Chondrocyte (in vitro differentiated cells): ENCODE measurements at regions not wholly inside any gene's neighbourhood (a gene's known extent, or its start where the extent isn't known, plus 50 kb on each side); places are given as distances from the start of the nearest gene placed in this dataset.

Experiments used
- DNase-seq: peaks from one replicate; pipeline ENCODE4 v3.0.0; 2021; ENCODE audit warnings: mixed read lengths, low spot score
- H3K27ac Mint-ChIP-seq: one replicate; pipeline ENCODE4 v1.8.0; 2021; ENCODE audit warnings: mild to moderate bottlenecking, moderate library complexity, mixed read lengths; ENCODE audit not compliant: unreplicated experiment
- H3K27me3 Mint-ChIP-seq: 2 replicates; pipeline ENCODE4 v1.8.0; 2021; ENCODE audit warnings: low read depth, mixed read lengths
- H3K36me3 Mint-ChIP-seq: 2 replicates; pipeline ENCODE4 v1.8.0; 2021; ENCODE audit warnings: low read depth, mixed read lengths
- H3K4me1 Mint-ChIP-seq: 2 replicates; pipeline ENCODE4 v1.8.0; 2021; ENCODE audit warnings: low read depth, mild to moderate bottlenecking, mixed read lengths
- H3K4me3 Mint-ChIP-seq: one replicate; pipeline ENCODE4 v1.8.0; 2021; ENCODE audit warnings: mild to moderate bottlenecking, moderate library complexity, mixed read lengths; ENCODE audit not compliant: unreplicated experiment
- H3K9me3 Mint-ChIP-seq: 2 replicates; pipeline ENCODE4 v1.8.0; 2021; ENCODE audit warnings: low read depth, mixed read lengths
- TF ChIP-seq, protein P1 (sequence below): fragments of 200-600 bp; sonication (generic); IDR thresholded peaks from 2 replicates; pipeline ENCODE4 v1.5.0; 2021; ENCODE audit warnings: antibody characterized with exemption, mild to moderate bottlenecking, moderate library complexity

DNA sequence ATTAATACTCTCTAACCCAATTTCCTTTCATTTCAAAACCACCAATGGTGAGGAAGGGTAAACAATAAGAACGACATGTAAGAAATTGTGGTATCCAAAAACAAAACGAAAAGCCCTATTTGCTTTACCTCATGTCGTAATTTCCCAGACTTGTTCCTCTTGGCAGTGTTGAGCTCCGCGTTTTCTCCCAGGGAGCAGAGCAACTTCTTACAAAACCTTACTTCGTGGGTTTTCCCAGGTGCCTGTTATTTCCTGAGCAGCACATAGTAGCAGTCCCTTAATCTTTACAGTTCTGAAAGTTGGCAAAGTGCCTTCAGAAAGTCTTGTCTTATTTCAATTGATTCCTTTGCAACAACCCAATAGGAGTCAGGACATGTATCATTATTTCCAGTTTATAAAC is 207.9 kb upstream of the MARCKS start:
- TF ChIP-seq, protein P1, sequence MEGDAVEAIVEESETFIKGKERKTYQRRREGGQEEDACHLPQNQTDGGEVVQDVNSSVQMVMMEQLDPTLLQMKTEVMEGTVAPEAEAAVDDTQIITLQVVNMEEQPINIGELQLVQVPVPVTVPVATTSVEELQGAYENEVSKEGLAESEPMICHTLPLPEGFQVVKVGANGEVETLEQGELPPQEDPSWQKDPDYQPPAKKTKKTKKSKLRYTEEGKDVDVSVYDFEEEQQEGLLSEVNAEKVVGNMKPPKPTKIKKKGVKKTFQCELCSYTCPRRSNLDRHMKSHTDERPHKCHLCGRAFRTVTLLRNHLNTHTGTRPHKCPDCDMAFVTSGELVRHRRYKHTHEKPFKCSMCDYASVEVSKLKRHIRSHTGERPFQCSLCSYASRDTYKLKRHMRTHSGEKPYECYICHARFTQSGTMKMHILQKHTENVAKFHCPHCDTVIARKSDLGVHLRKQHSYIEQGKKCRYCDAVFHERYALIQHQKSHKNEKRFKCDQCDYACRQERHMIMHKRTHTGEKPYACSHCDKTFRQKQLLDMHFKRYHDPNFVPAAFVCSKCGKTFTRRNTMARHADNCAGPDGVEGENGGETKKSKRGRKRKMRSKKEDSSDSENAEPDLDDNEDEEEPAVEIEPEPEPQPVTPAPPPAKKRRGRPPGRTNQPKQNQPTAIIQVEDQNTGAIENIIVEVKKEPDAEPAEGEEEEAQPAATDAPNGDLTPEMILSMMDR, result no peak
- Mint-ChIP-seq H3K27me3 (no peaks in the 10 kb centered on the region), H3K36me3 (no peaks in the 10 kb centered on the region), H3K9me3 (no peaks in the 10 kb centered on the region), H3K27ac (peak overlapping the region; percentile 78), H3K4me3 (peak overlapping the region; percentile 28), H3K4me1 (peaks cover 68% of the 10 kb centered on the region)
- no peak for DNase-seq

DNA sequence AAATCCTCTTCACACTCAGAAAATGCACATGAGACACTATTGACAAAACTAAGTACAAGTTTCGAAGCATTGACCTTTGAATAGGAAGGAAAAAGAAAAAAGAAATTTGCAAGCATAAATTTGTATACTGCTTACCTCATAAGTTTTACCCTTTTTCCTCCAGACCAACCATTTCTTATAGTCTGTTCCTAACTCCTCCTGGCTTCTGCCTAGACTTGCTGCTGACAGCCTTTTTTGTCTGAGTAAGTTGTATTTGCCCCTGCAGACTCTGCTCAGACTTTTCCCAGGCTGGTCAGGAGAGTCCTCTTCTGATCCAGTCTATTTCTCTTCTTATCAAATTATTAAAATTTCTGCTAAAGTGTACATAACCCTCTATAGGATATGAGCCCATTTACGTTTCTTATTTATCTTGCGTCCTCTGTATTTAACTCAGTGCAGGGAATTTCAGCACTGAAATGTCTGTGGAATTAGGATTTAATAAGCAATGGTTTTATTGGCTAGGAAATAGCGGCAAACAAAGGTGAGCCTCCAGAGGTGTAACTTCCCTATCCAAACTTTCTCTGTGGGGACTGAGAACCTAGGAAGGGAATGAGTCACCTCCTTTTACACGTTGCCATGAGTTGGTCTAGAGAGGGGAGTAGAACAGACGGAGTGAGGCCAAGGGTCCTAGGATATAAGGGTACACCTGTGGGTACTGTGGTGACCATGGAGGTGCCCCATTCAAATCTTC is 207.1 kb upstream of the MARCKS start:
- no peaks in the 10 kb centered on the region for H3K36me3 Mint-ChIP-seq
- H3K27me3 Mint-ChIP-seq, result no peaks in the 10 kb centered on the region
- no peaks in the 10 kb centered on the region for H3K9me3 Mint-ChIP-seq
- peaks cover 67% of the 10 kb centered on the region for H3K4me1 Mint-ChIP-seq
- H3K27ac Mint-ChIP-seq, result peak overlapping the region; percentile 79
- TF ChIP-seq, protein P1, result no peak
- no peak for DNase-seq
- no peak overlapping the region for H3K4me3 Mint-ChIP-seq

DNA sequence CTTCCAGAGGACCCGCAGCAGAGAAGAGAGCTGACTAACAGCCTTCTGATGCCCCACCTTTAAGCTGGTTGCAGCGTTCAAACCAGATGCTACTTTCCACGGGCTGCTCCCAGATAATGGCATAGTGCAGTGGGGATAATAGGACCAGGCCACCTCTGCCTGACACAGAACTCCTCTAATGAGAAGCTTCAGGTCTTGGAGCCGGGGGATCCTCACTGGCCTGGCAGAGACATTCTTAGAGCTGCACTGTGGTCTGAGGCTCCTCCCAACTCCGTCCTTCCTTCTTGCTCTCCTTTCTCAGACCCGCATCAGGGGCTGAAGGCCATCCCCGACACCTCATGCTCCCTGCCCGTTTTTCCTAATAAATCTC is 206.6 kb upstream of the MARCKS start:
- TF ChIP-seq, protein P1, result no peak
- no peaks in the 10 kb centered on the region for H3K27me3 Mint-ChIP-seq
- H3K4me1 Mint-ChIP-seq, result peaks cover 63% of the 10 kb centered on the region
- no peaks in the 10 kb centered on the region for H3K9me3 Mint-ChIP-seq
- DNase-seq, result no peak
- no peak overlapping the region for H3K4me3 Mint-ChIP-seq
- no peaks in the 10 kb centered on the region for H3K36me3 Mint-ChIP-seq
- H3K27ac Mint-ChIP-seq, result no peak overlapping the region

DNA sequence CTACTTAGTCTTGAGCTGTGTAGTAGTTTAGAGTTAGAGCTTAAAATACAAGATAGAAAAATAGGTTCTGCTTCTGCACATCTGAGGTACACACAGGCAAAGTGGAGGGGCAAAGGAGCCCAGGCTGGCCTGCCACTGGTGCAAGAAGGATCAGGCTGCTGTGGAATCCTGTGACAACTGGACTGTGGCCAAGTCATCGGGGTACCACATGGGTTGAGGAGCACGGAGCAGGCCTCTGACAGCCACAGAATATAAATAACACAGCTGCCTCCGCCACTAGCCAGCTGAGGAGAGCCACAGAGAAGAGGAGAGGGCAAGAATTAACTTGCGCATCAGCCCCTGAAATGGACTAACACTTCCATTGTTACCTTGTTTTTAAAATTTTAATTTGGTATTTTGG is 206.0 kb upstream of the MARCKS start:
- Mint-ChIP-seq H3K4me3 (no peak overlapping the region), H3K27ac (peak overlapping the region; percentile 76), H3K4me1 (peaks cover 61% of the 10 kb centered on the region), H3K9me3 (no peaks in the 10 kb centered on the region), H3K27me3 (no peaks in the 10 kb centered on the region), H3K36me3 (no peaks in the 10 kb centered on the region)
- DNase-seq, result no peak
- TF ChIP-seq, protein P1, result no peak

DNA sequence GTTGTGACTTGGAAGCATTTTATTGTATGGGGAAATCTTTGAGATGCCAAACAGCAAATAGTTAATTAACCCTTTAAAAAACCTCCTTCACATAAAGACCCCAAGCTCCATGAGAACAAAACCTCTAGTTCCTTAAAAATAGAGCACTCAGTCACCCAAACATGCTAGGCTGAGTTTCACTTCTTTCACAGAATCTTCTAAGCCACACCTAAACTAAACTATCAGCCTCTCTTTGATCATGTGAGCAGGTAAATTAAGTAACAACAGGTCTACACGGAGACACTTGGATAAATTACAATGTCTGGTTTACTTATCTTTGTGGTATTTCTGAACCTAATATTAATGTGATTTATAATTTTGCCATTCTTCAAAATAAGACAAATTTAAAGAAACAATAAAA is 205.2 kb upstream of the MARCKS start:
- Mint-ChIP-seq H3K27me3 (no peaks in the 10 kb centered on the region), H3K4me1 (peaks cover 60% of the 10 kb centered on the region), H3K4me3 (no peak overlapping the region), H3K27ac (no peak overlapping the region), H3K9me3 (no peaks in the 10 kb centered on the region), H3K36me3 (no peaks in the 10 kb centered on the region)
- no peak for DNase-seq
- TF ChIP-seq, protein P1, result no peak
